WTC11 (cell line): ENCODE measurements at regions not wholly inside any gene's neighbourhood (a gene's known extent, or its start where the extent isn't known, plus 50 kb on each side); places are given as distances from the start of the nearest gene placed in this dataset.

ENCODE experiments used
- NR2C2 ChIP-seq: sonication (generic); formaldehyde crosslinking; IDR thresholded peaks from 2 replicates; pipeline ENCODE4 v1.8.0; 2022; ENCODE audit warnings: mild to moderate bottlenecking, missing genetic modification reagents
- RELA ChIP-seq: sonication (generic); formaldehyde crosslinking; IDR thresholded peaks from 2 replicates; pipeline ENCODE4 v1.8.1; 2022; ENCODE audit warnings: missing genetic modification reagents, mild to moderate bottlenecking, borderline replicate concordance
- RORB ChIP-seq: fragments of 250-450 bp; sonication (Bioruptor Pico); IDR thresholded peaks from 2 replicates; pipeline ENCODE4 v1.9.0; 2021; ENCODE audit warnings: mild to moderate bottlenecking
- SP1 ChIP-seq: sonication (generic); formaldehyde crosslinking; conservative IDR thresholded peaks from 2 replicates; pipeline ENCODE4 v1.8.1; 2022; ENCODE audit warnings: missing genetic modification reagents
- TCF7 ChIP-seq: sonication (generic); formaldehyde crosslinking; IDR thresholded peaks from 2 replicates; pipeline ENCODE4 v1.8.0; 2022; ENCODE audit warnings: mild to moderate bottlenecking, low read depth, missing genetic modification reagents, moderate library complexity
- TEAD4 ChIP-seq: sonication (generic); formaldehyde crosslinking; IDR thresholded peaks from 2 replicates; pipeline ENCODE4 v1.8.0; 2022; ENCODE audit warnings: mild to moderate bottlenecking, missing genetic modification reagents
- TF ChIP-seq, protein P1 (sequence below): fragments of 200-600 bp; IDR thresholded peaks from 2 replicates; pipeline ENCODE4 v1.8.0; 2022; ENCODE audit warnings: antibody characterized with exemption
- TF ChIP-seq, protein P2 (sequence below): sonication (generic); formaldehyde crosslinking; conservative IDR thresholded peaks from 2 replicates; pipeline ENCODE4 v1.8.1; 2022; ENCODE audit warnings: mild to moderate bottlenecking, missing genetic modification reagents
- TF ChIP-seq, protein P3 (sequence below): sonication (generic); formaldehyde crosslinking; IDR thresholded peaks from 2 replicates; pipeline ENCODE4 v1.8.1; 2023; ENCODE audit warnings: mild to moderate bottlenecking, missing genetic modification reagents
- TF ChIP-seq, protein P4 (sequence below): sonication (generic); formaldehyde crosslinking; IDR thresholded peaks from 2 replicates; pipeline ENCODE4 v1.8.1; 2022; ENCODE audit warnings: mild to moderate bottlenecking, moderate library complexity, missing genetic modification reagents
- TF ChIP-seq, protein P5 (sequence below): fragments of 250-450 bp; sonication (Bioruptor Pico); IDR thresholded peaks from 2 replicates; pipeline ENCODE4 v1.9.0; 2021; ENCODE audit warnings: mild to moderate bottlenecking

DNA sequence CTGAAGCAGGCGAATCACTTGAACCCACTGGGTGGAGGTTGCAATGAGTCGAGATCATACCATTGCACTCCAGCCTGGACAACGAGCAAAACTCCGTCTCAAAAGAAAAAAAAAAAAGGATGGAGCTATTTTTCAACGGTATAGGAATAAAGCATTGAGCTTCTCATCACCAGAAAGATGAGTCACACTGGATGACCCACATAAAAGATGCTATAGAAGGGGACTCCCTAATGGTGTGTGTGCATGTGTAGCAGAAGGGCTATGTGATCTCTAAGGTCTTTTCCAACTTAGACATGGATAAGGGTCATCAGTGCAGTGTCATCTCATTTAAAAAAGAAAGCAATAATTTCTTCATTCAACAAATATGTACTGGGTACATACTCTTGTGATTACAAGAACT is 476.0 kb downstream of the MFSD1 start:
- TF ChIP-seq, protein P1, sequence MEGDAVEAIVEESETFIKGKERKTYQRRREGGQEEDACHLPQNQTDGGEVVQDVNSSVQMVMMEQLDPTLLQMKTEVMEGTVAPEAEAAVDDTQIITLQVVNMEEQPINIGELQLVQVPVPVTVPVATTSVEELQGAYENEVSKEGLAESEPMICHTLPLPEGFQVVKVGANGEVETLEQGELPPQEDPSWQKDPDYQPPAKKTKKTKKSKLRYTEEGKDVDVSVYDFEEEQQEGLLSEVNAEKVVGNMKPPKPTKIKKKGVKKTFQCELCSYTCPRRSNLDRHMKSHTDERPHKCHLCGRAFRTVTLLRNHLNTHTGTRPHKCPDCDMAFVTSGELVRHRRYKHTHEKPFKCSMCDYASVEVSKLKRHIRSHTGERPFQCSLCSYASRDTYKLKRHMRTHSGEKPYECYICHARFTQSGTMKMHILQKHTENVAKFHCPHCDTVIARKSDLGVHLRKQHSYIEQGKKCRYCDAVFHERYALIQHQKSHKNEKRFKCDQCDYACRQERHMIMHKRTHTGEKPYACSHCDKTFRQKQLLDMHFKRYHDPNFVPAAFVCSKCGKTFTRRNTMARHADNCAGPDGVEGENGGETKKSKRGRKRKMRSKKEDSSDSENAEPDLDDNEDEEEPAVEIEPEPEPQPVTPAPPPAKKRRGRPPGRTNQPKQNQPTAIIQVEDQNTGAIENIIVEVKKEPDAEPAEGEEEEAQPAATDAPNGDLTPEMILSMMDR = no peak
- TF ChIP-seq, protein P2, sequence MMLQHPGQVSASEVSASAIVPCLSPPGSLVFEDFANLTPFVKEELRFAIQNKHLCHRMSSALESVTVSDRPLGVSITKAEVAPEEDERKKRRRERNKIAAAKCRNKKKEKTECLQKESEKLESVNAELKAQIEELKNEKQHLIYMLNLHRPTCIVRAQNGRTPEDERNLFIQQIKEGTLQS (CRISPR knock-in tag) = no peak
- TF ChIP-seq, protein P3, sequence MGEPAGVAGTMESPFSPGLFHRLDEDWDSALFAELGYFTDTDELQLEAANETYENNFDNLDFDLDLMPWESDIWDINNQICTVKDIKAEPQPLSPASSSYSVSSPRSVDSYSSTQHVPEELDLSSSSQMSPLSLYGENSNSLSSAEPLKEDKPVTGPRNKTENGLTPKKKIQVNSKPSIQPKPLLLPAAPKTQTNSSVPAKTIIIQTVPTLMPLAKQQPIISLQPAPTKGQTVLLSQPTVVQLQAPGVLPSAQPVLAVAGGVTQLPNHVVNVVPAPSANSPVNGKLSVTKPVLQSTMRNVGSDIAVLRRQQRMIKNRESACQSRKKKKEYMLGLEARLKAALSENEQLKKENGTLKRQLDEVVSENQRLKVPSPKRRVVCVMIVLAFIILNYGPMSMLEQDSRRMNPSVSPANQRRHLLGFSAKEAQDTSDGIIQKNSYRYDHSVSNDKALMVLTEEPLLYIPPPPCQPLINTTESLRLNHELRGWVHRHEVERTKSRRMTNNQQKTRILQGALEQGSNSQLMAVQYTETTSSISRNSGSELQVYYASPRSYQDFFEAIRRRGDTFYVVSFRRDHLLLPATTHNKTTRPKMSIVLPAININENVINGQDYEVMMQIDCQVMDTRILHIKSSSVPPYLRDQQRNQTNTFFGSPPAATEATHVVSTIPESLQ (CRISPR knock-in tag) = no peak
- TF ChIP-seq RELA = no peak
- TF ChIP-seq TEAD4 (CRISPR knock-in tag) = no peak
- TF ChIP-seq SP1 (CRISPR knock-in tag) = no peak
- TF ChIP-seq TCF7 (CRISPR knock-in tag) = no peak
- no peak for TF ChIP-seq RORB (CRISPR knock-in tag)
- TF ChIP-seq, protein P4, sequence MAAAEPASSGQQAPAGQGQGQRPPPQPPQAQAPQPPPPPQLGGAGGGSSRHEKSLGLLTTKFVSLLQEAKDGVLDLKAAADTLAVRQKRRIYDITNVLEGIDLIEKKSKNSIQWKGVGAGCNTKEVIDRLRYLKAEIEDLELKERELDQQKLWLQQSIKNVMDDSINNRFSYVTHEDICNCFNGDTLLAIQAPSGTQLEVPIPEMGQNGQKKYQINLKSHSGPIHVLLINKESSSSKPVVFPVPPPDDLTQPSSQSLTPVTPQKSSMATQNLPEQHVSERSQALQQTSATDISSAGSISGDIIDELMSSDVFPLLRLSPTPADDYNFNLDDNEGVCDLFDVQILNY (CRISPR knock-in tag) = no peak
- TF ChIP-seq, protein P5, sequence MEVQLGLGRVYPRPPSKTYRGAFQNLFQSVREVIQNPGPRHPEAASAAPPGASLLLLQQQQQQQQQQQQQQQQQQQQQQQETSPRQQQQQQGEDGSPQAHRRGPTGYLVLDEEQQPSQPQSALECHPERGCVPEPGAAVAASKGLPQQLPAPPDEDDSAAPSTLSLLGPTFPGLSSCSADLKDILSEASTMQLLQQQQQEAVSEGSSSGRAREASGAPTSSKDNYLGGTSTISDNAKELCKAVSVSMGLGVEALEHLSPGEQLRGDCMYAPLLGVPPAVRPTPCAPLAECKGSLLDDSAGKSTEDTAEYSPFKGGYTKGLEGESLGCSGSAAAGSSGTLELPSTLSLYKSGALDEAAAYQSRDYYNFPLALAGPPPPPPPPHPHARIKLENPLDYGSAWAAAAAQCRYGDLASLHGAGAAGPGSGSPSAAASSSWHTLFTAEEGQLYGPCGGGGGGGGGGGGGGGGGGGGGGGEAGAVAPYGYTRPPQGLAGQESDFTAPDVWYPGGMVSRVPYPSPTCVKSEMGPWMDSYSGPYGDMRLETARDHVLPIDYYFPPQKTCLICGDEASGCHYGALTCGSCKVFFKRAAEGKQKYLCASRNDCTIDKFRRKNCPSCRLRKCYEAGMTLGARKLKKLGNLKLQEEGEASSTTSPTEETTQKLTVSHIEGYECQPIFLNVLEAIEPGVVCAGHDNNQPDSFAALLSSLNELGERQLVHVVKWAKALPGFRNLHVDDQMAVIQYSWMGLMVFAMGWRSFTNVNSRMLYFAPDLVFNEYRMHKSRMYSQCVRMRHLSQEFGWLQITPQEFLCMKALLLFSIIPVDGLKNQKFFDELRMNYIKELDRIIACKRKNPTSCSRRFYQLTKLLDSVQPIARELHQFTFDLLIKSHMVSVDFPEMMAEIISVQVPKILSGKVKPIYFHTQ (CRISPR knock-in tag) = no peak
- no peak for TF ChIP-seq NR2C2 (CRISPR knock-in tag)
